Stimulated activated CD4-positive, alpha-beta T cell treated with anti-CD3 and anti-CD28 coated beads, Interleukin-12 subunit alpha, Interleukin-12 subunit beta, amount 100 ng/mL, for 48 hours (primary cell): ENCODE measurements at regions not wholly inside any gene's neighbourhood (a gene's known extent, or its start where the extent isn't known, plus 50 kb on each side); places are given as distances from the start of the nearest gene placed in this dataset.

Source experiments
- DNase-seq, 3 donors: peaks; one replicate each; pipeline ENCODE4 v3.0.0-alpha.2; 2020; ENCODE audit warnings: low read depth in 2 of 3, low spot score in 1 of 3

- DNase-seq, result no peak
These were observed 148.0 kb upstream of the SPTLC3 start for GRCh38 chr20:12860619-12861247.

- DNase-seq, result no peak
These were observed 139.1 kb upstream of the SPTLC3 start for GRCh38 chr20:12869669-12870068.

- DNase-seq, result no peak
These were observed 138.2 kb upstream of the SPTLC3 start for GRCh38 chr20:12870588-12870987.

- no peak for DNase-seq
These were observed 133.8 kb upstream of the SPTLC3 start for GRCh38 chr20:12874933-12875332.

GRCh38 chr20:12875510-12875909 is 133.3 kb upstream of the SPTLC3 start:
- no peak for DNase-seq

- no peak for DNase-seq
These were observed 125.8 kb upstream of the SPTLC3 start for GRCh38 chr20:12882832-12883506.

GRCh38 chr20:12883507-12883885 is 125.3 kb upstream of the SPTLC3 start:
- no peak for DNase-seq

- DNase-seq, result no peak
These were observed 122.0 kb upstream of the SPTLC3 start for GRCh38 chr20:12886618-12887363.

GRCh38 chr20:12891643-12892042 is 117.1 kb upstream of the SPTLC3 start:
- no peak for DNase-seq

- no peak for DNase-seq
These were observed 115.8 kb upstream of the SPTLC3 start for GRCh38 chr20:12893019-12893418.

- DNase-seq, result no peak
These were observed 115.1 kb upstream of the SPTLC3 start for GRCh38 chr20:12893653-12894052.

GRCh38 chr20:12894089-12894488 is 114.7 kb upstream of the SPTLC3 start:
- DNase-seq, result no peak

GRCh38 chr20:12896180-12896579 is 112.6 kb upstream of the SPTLC3 start:
- DNase-seq, result no peak

- DNase-seq, result no peak
These were observed 105.8 kb upstream of the SPTLC3 start for GRCh38 chr20:12902992-12903391.

- no peak for DNase-seq
These were observed 102.4 kb upstream of the SPTLC3 start for GRCh38 chr20:12906361-12906760.

- no peak for DNase-seq
These were observed 97.4 kb upstream of the SPTLC3 start for GRCh38 chr20:12911372-12911771.

- no peak for DNase-seq
These were observed 94.9 kb upstream of the SPTLC3 start for GRCh38 chr20:12913781-12914443.

GRCh38 chr20:12914804-12915203 is 94.0 kb upstream of the SPTLC3 start:
- no peak for DNase-seq

GRCh38 chr20:12916699-12917098 is 92.1 kb upstream of the SPTLC3 start:
- no peak for DNase-seq

- no peak for DNase-seq
These were observed 84.6 kb upstream of the SPTLC3 start for GRCh38 chr20:12924126-12924525.

GRCh38 chr20:12925210-12925755 is 83.5 kb upstream of the SPTLC3 start:
- DNase-seq, result peak; percentile 4 to 19 (median 12)
